A549 (cell line): ENCODE measurements at regions not wholly inside any gene's neighbourhood (a gene's known extent, or its start where the extent isn't known, plus 50 kb on each side); places are given as distances from the start of the nearest gene placed in this dataset.

Source experiments
- BHLHE40 ChIP-seq: IDR thresholded peaks from 2 replicates; pipeline ENCODE4 v1.6.1; 2012; ENCODE audit warnings: low read depth, low read length, inconsistent platforms
- CBX2 ChIP-seq: fragments of 200-600 bp; sonication (generic); IDR thresholded peaks from 2 replicates; pipeline ENCODE4 v1.6.1; 2016; ENCODE audit warnings: low read depth, mild to moderate bottlenecking, borderline replicate concordance
- CEBPB ChIP-seq, 2 experiments: fragments of >200 bp in 1 of 2; sonication (Bioruptor Twin) in 1 of 2; formaldehyde crosslinking in 1 of 2; IDR thresholded peaks; 2 replicates each; pipeline ENCODE4 v1.6.1; 2012 to 2016
- CTCF ChIP-seq: fragments of >200 bp; sonication (Bioruptor Twin); formaldehyde crosslinking; IDR thresholded peaks from 3 replicates; pipeline ENCODE4 v1.5.1; 2016
- EP300 ChIP-seq, 2 experiments: fragments of >200 bp; sonication (Bioruptor Twin); formaldehyde crosslinking; IDR thresholded peaks; 2 replicates in 1 of 2; 3 replicates in 1 of 2; pipeline ENCODE4 v1.6.1; 2016 to 2017
- ESRRA ChIP-seq: fragments of 150-350 bp; IDR thresholded peaks from 2 replicates; pipeline ENCODE4 v1.6.1; 2014; ENCODE audit warnings: mild to moderate bottlenecking, low read length, borderline replicate concordance
- HMGXB4 ChIP-seq: fragments of 250-450 bp; sonication (Bioruptor Pico); IDR thresholded peaks from 2 replicates; pipeline ENCODE4 v1.5.0; 2021; ENCODE audit warnings: mild to moderate bottlenecking, moderate library complexity, borderline replicate concordance
- MYC ChIP-seq: IDR thresholded peaks from 2 replicates; pipeline ENCODE4 v1.6.1; 2012; ENCODE audit warnings: mild to moderate bottlenecking, inconsistent platforms, low read length, improper control_type of control experiment, borderline replicate concordance
- POLR2A ChIP-seq: IDR thresholded peaks from 2 replicates; pipeline ENCODE4 v1.6.1; 2012; ENCODE audit warnings: mild to moderate bottlenecking, low read length
- RAD21 ChIP-seq, 2 experiments: fragments of >200 bp in 1 of 2; sonication (Bioruptor Twin) in 1 of 2; formaldehyde crosslinking in 1 of 2; IDR thresholded peaks in 1 of 2; conservative IDR thresholded peaks in 1 of 2; 2 replicates in 1 of 2; 3 replicates in 1 of 2; pipeline ENCODE4 v1.6.1; 2012 to 2018; ENCODE audit warnings: inconsistent platforms in 1 of 2
- RFX5 ChIP-seq: fragments of 450-650 bp; IDR thresholded peaks from 2 replicates; pipeline ENCODE4 v1.7.1; 2014; ENCODE audit warnings: antibody characterized with exemption, mild to moderate bottlenecking, moderate library complexity
- SMC3 ChIP-seq: fragments of >200 bp; sonication (Bioruptor Twin); formaldehyde crosslinking; IDR thresholded peaks from 3 replicates; pipeline ENCODE4 v1.6.1; 2018; ENCODE audit warnings: inconsistent platforms

- TF ChIP-seq POLR2A (no peak), CTCF (no peak), SMC3 (no peak), CBX2 (no peak), ESRRA (no peak), CEBPB (IDR thresholded peaks at IDR 0.05) (no peak), RAD21 (conservative IDR thresholded peaks at IDR 0.05 in 1 of 2, IDR thresholded peaks at IDR 0.05 in 1 of 2) (no peak), MYC (no peak), BHLHE40 (no peak), EP300 (IDR thresholded peaks at IDR 0.05) (no peak), HMGXB4 (CRISPR knock-in tag) (no peak), RFX5 (no peak)
Observed at GRCh38 chr2:9143264-9143815, 63.3 kb upstream of the ASAP2 start.
